ENCODE measurements at regions not wholly inside any gene's neighbourhood (a gene's known extent, or its start where the extent isn't known, plus 50 kb on each side); places are given as distances from the start of the nearest gene placed in this dataset.

GRCh38 chr5:158378931-158379330 lies 520.0 kb upstream of the CLINT1 start:
- TF ChIP-seq, protein P1, sequence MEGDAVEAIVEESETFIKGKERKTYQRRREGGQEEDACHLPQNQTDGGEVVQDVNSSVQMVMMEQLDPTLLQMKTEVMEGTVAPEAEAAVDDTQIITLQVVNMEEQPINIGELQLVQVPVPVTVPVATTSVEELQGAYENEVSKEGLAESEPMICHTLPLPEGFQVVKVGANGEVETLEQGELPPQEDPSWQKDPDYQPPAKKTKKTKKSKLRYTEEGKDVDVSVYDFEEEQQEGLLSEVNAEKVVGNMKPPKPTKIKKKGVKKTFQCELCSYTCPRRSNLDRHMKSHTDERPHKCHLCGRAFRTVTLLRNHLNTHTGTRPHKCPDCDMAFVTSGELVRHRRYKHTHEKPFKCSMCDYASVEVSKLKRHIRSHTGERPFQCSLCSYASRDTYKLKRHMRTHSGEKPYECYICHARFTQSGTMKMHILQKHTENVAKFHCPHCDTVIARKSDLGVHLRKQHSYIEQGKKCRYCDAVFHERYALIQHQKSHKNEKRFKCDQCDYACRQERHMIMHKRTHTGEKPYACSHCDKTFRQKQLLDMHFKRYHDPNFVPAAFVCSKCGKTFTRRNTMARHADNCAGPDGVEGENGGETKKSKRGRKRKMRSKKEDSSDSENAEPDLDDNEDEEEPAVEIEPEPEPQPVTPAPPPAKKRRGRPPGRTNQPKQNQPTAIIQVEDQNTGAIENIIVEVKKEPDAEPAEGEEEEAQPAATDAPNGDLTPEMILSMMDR (IDR thresholded peaks at IDR 0.05), result no peak
- TF ChIP-seq POLR2A (IDR thresholded peaks at IDR 0.05) (no peak), EP300 (IDR thresholded peaks at IDR 0.05) (no peak), POLR2AphosphoS5 (IDR thresholded peaks at IDR 0.05) (no peak)
